Esophagus squamous epithelium (tissue), 5 donors: ENCODE measurements at regions not wholly inside any gene's neighbourhood (a gene's known extent, or its start where the extent isn't known, plus 50 kb on each side); places are given as distances from the start of the nearest gene placed in this dataset.

Source experiments
- DNase-seq: peaks from one replicate; lab custom pipeline; 2025; lab: John Stamatoyannopoulos, UW
- H3K27ac ChIP-seq, 4 donors: fragments of 200-600 bp; sonication (generic); one replicate each; pipeline ENCODE4 v1.5.1; 2016 to 2019; ENCODE audit warnings: mild to moderate bottlenecking in 1 of 4
- H3K27me3 ChIP-seq, 4 donors: fragments of 200-600 bp; sonication (generic); 1 replicate in 3 of 4; 2 replicates in 1 of 4; pipeline versions ENCODE4 v1.5.1 to v1.6.0; 2017 to 2021; ENCODE audit warnings: antibody characterized with exemption in 1 of 4
- H3K36me3 ChIP-seq, 3 donors: fragments of 200-600 bp; sonication (generic); one replicate each; pipeline ENCODE4 v1.5.1; 2016 to 2019
- H3K4me1 ChIP-seq, 3 donors: fragments of 200-600 bp; sonication (generic); one replicate each; pipeline ENCODE4 v1.5.1; 2017 to 2019
- H3K4me3 ChIP-seq, 4 donors: fragments of 200-600 bp; sonication (generic); 1 replicate in 3 of 4; 2 replicates in 1 of 4; pipeline ENCODE4 v1.5.1; 2016 to 2019; ENCODE audit warnings: mild to moderate bottlenecking in 2 of 4, moderate library complexity in 1 of 4
- H3K9me3 ChIP-seq, 3 donors: fragments of 200-600 bp; sonication (generic); one replicate each; pipeline ENCODE4 v1.5.1; 2016 to 2019
- POLR2A ChIP-seq, 4 donors: fragments of 450-650 bp; IDR thresholded peaks; one replicate each; pipeline ENCODE4 v1.6.1; 2017; ENCODE audit warnings: antibody characterized with exemption in 4 of 4, mild to moderate bottlenecking in 4 of 4, moderate library complexity in 3 of 4
- WGBS, 2 donors: methylation state at CpG; one replicate each; pipeline ENCODE4 v1.1.5; 2018; 5-methylcytosine and 5-hydroxymethylcytosine counted together
- intact Hi-C: fragments of 100-400 bp; cut with DNase I; formaldehyde crosslinking; loops from one replicate; pipeline ENCODE4 v1.15.0; 2022
- TF ChIP-seq, protein P1 (sequence below), 6 experiments: fragments of 450-650 bp in 4 of 6; fragments of 200-600 bp in 2 of 6; sonication (generic) in 2 of 6; IDR thresholded peaks; one replicate each; pipeline ENCODE4 v1.5.1; 2016 to 2019; ENCODE audit warnings: antibody characterized with exemption in 6 of 6, mild to moderate bottlenecking in 4 of 6, moderate library complexity in 4 of 6
- donor health status: DM: yes; HTN: yes; CAD: no.

DNA sequence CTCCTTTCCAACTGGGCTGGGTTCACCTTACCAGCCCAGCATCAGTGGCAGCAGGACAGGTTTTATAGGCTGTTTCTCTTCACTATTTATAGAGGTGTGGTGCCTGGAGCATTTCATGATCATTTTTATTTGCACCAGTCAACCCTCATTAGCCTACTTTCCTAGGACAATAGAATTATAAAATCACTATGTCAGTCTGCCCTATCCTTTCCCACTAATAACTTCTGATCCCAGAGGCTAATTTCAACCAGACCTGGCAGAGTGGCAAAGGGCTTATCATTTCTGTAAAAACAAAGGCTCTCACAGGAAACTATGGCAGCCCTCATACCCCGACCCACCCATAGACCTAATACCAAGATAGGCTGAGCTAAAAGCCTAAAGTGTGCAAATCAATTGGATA, 243.5 kb upstream of the TMEFF2 start:
- H3K4me1 ChIP-seq: no peaks in the 10 kb centered on the region
- DNase-seq: no peak
- H3K9me3 ChIP-seq: no peaks in the 10 kb centered on the region

DNA sequence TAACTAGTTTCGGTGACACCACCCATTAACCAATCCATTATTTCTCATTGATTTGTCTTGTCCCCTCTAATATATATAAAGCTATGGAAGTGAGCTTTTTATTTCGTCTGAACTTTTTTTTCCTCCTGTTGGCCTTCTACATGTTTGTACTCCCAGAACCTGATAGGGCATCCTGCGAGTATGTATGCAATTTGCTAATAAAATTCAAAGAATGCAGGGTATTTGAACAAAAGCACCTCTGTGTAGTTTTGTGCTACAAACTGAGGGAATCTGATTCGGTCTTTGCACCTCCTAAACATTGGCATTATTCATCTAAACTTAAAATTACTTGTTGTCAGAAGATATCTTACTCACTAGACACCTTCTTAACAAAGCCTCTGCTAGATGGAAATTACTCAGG, 242.9 kb upstream of the TMEFF2 start:
- H3K4me1 ChIP-seq: no peaks in the 10 kb centered on the region
- TF ChIP-seq POLR2A (IDR thresholded peaks at IDR 0.05): no peak
- TF ChIP-seq, protein P1, sequence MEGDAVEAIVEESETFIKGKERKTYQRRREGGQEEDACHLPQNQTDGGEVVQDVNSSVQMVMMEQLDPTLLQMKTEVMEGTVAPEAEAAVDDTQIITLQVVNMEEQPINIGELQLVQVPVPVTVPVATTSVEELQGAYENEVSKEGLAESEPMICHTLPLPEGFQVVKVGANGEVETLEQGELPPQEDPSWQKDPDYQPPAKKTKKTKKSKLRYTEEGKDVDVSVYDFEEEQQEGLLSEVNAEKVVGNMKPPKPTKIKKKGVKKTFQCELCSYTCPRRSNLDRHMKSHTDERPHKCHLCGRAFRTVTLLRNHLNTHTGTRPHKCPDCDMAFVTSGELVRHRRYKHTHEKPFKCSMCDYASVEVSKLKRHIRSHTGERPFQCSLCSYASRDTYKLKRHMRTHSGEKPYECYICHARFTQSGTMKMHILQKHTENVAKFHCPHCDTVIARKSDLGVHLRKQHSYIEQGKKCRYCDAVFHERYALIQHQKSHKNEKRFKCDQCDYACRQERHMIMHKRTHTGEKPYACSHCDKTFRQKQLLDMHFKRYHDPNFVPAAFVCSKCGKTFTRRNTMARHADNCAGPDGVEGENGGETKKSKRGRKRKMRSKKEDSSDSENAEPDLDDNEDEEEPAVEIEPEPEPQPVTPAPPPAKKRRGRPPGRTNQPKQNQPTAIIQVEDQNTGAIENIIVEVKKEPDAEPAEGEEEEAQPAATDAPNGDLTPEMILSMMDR (IDR thresholded peaks at IDR 0.05): no peak
- H3K9me3 ChIP-seq: no peaks in the 10 kb centered on the region
- H3K36me3 ChIP-seq: no peaks in the 10 kb centered on the region
- WGBS, 2 donors: 67 to 70% methylated on average over 4 of the region's 4 CpGs
- DNase-seq: no peak
- intact Hi-C loops: no loop called here
- no peak overlapping the region for H3K27ac ChIP-seq
- H3K4me3 ChIP-seq: no peak overlapping the region
- H3K27me3 ChIP-seq: no peaks in the 10 kb centered on the region

More for the DNA sequence above, 243.5 kb upstream of the TMEFF2 start:
- 67 to 77% methylated on average over 1 of the region's 1 CpG for WGBS, 2 donors
- Histone ChIP-seq H3K36me3 (no peaks in the 10 kb centered on the region), H3K27ac (no peak overlapping the region), H3K4me3 (no peak overlapping the region), H3K27me3 (no peaks in the 10 kb centered on the region)
- intact Hi-C loops: no loop called here
- TF ChIP-seq, protein P1 (IDR thresholded peaks at IDR 0.05): no peak
- TF ChIP-seq POLR2A (IDR thresholded peaks at IDR 0.05): no peak

DNA sequence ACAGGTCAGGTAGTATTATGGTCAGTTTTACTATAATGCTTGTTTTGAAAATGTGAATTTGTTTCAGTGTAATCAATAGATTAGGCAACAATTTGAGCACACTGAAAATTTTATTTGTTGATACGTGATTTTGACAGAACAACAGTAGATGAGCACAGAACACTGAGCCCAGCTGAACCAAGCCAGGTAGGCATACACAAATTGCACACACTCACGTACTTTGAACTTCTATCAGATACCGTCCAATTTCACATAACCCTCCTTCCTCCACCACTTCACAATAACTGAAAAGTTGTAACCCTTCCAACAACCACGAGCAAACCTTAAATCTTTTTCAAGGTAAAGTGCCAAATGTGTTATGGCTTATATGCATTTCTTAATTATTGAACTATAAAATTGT, 229.5 kb upstream of the TMEFF2 start:
- WGBS, 2 donors: 60 to 71% methylated on average over 4 of the region's 4 CpGs
- Histone ChIP-seq H3K4me3 (no peak overlapping the region), H3K27ac (no peak overlapping the region), H3K36me3 (no peaks in the 10 kb centered on the region), H3K9me3 (no peaks in the 10 kb centered on the region), H3K4me1 (no peaks in the 10 kb centered on the region), H3K27me3 (no peaks in the 10 kb centered on the region)
- no peak for DNase-seq
- TF ChIP-seq, protein P1 (IDR thresholded peaks at IDR 0.05): no peak
- TF ChIP-seq POLR2A (IDR thresholded peaks at IDR 0.05): no peak
- intact Hi-C loops: no loop called here

DNA sequence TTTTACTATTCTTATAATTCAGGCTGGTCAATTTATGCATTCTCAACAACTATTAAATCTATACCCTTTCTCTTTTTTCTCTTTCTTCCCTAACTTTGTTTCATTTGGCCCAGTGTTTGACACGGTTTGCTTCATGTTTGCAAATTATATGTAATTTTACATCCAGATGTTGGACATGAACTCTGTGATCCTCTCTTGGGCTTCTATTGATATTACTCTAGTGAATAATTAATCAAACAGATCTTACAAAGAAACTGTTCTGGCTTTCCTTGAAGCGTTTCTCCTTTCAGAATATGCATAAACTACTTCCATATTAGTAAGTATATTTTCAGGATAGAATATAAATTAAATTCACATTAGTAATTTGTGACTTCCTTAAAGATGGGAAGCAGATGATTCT, 225.1 kb upstream of the TMEFF2 start:
- no peaks in the 10 kb centered on the region for H3K27me3 ChIP-seq
- intact Hi-C loops: no loop called here
- no peak overlapping the region for H3K4me3 ChIP-seq
- 27 to 44% methylated on average over 2 of the region's 2 CpGs for WGBS, 2 donors
- TF ChIP-seq POLR2A (IDR thresholded peaks at IDR 0.05): no peak
- TF ChIP-seq, protein P1 (IDR thresholded peaks at IDR 0.05): no peak
- no peaks in the 10 kb centered on the region for H3K36me3 ChIP-seq
- no peaks in the 10 kb centered on the region for H3K9me3 ChIP-seq
- no peak overlapping the region for H3K27ac ChIP-seq
- DNase-seq: no peak
- H3K4me1 ChIP-seq: no peaks in the 10 kb centered on the region

DNA sequence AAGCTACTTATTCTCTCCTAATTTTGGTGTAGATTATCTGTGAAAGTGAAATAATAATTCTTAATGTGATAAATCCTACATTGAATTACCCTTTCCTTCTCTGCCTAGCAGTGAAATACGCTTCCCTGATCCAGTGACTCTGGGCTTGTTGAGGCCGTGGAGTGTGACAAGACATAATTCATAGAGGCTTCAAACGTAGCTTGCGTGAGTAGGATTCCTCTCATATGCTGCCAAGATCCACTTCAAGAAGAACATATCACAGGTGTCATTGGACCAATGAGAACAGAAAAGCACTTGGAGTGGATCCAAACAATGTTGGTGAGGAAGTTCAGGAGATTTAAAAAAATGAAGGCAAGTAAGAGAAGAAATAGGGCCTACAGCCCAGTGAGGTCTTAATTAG, 221.3 kb upstream of the TMEFF2 start:
- H3K36me3 ChIP-seq: no peaks in the 10 kb centered on the region
- H3K4me1 ChIP-seq: no peaks in the 10 kb centered on the region
- intact Hi-C loops: no loop called here
- no peaks in the 10 kb centered on the region for H3K9me3 ChIP-seq
- DNase-seq: no peak
- WGBS, 2 donors: 21 to 29% methylated on average over 4 of the region's 4 CpGs
- no peaks in the 10 kb centered on the region for H3K27me3 ChIP-seq
- no peak overlapping the region for H3K27ac ChIP-seq
- H3K4me3 ChIP-seq: no peak overlapping the region
- TF ChIP-seq, protein P1 (IDR thresholded peaks at IDR 0.05): no peak
- no peak for TF ChIP-seq POLR2A (IDR thresholded peaks at IDR 0.05)
